HG03108 (cell line): ENCODE measurements at regions not wholly inside any gene's neighbourhood (a gene's known extent, or its start where the extent isn't known, plus 50 kb on each side); places are given as distances from the start of the nearest gene placed in this dataset.
"Not testable (repeated sequence)": the region's sequence is repeated elsewhere in the genome, so short reads cannot be mapped to it uniquely, and the experiment has no call there.

ENCODE experiments used
- ATAC-seq: cut with Tn5 transposase; IDR thresholded peaks from one replicate; pipeline ENCODE4 v1.9.1; 2021; ENCODE audit warnings: moderate library complexity; ENCODE audit not compliant: unreplicated experiment

DNA sequence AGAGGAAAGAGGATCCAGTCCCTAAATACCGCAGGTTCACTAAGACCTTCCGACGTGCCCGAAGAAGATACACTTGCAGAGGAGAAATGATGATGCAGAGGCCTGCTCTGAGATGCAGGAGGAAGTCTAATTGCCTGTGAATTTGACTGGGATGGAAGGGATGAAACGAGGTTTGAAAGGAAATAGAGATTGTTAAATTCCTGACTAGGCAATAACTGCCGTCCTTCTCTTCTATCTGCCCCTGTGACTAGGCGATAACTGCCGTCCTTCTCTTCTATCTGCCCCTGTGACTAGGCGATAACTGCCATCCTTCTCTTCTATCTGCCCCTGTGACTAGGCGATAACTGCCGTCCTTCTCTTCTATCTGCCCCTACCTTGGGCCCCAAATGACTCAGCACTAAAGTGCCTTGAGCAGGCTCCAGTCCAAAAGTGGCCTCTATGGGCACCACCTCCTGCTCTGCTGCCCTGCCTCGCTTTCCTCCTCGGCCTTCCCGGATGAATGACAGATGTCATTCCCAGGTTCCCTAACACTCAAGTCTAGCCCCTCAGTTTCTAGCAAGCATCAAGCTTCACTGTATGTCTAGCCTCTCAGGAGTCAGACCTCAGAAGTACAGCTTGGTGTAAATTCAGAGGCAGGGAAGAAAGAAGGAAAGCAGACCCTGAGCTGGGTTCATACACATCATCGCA is 189.1 kb downstream of the FOXD4L6 start:
- not testable (repeated sequence) for ATAC-seq

DNA sequence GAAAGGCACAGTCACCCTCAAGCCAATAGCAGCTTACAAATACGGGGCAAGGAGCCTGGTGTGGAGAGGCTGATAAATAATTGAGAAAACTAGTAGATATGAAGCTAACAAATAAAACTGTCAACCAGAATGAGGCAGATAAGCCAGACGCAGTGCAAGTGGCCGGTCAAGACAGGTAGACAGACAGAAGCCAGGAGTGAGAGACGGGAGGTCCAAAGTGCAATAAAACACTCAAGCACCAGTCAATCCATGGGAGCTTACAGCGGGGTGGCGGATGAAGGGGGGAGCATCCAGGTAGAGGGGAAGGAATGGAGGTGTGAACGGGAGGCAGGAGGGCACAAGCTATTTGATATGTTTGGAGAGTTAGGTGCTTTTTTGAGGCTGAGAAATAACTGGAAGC is 193.1 kb downstream of the FOXD4L6 start:
- no peak for ATAC-seq

DNA sequence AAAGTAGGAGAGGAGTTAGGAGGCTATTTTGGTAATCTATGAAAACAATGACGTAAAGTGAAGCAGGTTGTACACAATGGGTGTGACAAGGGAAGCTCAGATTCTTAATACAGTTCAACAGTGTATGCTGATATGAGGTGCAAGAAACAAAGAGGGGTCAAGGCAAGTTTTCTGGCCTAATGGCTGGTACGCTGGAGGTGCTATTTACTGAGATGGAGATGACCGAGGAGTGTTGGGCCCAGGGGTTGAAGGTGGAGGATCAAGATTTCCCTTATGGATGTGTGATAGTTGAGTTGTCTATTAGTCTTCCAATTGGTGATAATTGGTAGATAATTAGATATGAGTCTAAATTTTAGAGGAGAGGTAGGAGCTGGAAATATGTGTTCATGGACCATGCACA is 194.0 kb downstream of the FOXD4L6 start:
- not testable (repeated sequence) for ATAC-seq

DNA sequence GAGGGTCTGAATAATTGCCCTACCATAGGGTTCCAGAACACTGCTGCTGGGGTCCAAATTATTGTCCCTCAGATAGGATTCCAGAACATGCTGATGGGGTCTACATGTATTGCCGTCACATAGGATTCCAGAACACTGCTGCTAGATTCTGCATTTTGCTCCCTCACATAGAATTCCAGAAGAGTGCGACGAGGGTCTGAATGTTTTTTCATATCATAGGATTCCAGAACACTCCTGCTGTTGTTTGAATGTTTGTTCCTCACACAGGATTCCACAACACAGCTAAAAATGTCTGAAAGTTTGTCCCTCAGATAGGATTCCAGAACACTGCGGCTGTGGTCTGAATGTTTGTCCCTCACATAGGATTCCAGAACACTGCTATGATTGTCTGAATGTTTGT is 198.1 kb downstream of the FOXD4L6 start:
- not testable (repeated sequence) for ATAC-seq

DNA sequence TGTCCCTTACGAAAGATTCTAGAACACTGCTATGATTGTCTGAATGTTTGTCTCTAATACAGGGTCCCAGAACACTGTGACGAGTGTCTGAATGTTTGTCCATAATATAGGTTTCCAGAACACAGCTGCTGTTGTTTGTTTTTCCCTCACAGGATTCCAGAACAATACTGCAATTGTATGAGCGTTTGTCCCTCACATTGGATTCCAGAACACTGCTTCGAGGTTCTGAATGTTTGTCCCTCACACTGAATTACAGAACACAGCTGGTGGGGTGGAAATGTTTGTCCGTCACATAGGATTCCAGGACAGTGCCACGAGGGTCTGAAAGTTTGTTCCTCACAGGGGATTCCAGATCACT is 199.0 kb downstream of the FOXD4L6 start:
- not testable (repeated sequence) for ATAC-seq

DNA sequence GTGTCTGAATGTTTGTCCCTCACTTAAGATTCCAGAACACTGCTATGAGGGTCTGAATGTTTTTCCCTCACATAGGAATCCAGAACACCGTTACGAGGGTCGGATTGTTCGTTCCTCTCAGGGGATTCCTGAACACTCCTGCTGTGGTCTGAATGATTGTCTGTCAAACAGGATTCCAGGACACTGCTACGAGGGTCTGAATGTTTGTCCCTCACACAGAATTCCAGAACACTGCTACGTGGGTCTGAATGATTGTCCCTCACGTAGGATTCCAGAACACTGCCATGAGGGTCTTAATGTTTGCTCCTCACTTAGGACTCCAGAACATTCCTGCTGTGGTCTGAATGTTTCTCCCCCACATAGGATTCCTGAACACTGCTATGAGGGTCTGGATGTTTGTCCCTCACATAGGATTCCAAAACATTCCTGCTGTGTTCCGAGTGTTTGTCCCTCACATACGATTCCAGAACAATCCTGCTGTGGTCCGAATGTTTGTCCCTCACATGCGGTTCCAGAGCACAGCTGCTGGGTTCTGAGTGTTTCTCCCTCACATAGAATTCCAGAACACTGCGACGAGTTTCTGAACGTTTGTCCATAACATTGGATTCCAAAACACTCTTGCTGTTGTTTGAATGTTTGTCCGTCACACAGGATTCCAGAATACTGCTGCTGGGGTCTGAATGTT is 199.5 kb downstream of the FOXD4L6 start:
- no peak for ATAC-seq

DNA sequence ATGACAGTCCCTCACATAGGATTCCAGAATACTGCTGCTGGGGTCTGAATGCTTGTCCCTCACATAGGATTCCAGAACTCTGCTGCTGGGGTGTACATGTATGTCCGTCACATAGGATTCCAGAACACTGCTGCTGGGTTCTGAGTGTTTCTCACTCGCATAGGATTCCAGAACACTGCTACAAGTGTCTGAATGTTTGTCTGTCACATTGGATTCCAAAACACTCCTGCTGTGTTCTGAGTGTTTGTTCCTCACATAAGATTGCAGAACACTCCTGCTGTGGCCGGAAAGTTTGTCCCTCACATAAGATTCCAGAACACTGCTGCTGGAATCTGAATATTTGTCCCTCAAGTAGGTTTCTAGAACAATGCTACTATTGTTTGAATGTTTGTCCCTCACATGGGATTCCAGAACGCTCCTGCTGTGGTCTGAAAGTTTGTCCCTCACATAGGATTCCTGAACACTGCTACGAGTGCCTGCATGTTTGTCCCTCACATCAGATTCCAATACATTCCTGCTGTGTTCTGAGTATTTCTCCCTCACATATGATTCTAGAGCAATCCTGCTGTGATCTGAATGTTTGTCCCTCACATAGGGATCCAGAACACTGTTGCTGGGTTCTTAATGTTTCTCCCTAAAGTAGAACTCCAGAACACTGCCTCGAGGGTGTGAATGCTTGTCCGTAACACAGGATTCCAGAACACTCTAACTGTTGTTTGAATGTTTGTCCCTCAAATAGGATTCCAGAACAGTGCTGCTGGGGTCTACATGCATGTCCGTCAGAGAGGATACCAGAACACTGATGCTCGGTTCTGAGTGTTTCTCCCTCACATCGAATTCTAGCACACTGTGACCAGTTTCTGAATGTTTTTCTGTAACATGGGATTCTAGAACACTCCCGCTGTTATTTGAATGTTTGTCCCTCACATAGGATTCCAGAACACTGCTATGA is 200.4 kb downstream of the FOXD4L6 start:
- no peak for ATAC-seq

DNA sequence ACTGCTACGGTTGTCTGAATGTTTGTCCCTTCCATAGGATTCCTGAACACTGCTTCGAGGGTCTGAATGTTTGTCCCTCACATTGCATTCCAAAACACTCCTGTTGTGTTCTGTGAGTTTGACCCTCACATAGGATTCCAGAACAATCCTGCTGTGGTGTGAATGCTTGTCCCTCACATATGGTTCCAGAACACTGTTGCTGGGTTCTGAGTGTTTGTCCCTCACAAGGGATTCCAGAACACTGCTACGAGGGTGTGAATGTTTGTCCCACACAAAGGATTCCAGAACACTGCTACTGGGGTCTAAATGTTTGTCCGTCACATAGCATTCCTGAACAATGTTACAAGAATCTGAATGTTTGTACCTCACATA is 201.2 kb downstream of the FOXD4L6 start:
- no peak for ATAC-seq

DNA sequence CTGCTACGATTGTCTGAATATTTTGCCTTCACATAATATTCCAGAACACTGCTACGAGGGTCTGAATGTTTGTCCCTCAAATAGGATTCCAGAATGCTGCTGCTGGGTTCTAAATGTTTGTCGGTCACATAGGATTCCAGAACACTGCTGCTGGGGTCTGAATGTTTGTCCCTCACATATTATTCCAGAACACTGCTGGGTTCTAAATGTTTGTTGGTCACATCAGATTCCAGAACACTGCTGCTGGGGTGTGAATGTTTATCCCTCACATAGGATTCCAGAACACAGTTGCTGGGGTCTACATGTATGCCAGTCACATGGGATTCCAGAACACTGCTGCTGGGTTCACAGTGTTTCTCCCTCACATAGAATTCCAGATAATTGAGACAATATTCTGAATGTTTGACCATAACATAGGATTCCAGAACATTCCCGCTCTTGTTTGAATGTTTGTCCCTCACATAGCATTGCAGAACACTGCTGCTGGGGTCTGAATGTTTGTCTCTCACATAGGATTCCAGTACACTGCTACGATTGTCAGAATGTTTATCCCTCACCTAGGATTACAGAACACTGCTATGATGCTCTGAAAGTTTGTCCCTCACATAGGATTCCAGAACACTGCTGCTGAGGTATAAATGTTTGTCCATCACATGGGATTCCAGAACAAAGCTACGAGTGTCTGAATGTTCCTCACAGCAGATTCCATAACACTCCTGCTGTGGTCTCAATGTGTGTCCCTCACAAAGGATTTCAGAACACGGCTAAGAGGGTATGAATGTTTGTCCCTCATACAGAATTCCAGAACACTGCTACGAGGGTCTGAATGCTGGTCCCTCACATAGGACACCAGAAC is 201.8 kb downstream of the FOXD4L6 start:
- ATAC-seq: no peak

DNA sequence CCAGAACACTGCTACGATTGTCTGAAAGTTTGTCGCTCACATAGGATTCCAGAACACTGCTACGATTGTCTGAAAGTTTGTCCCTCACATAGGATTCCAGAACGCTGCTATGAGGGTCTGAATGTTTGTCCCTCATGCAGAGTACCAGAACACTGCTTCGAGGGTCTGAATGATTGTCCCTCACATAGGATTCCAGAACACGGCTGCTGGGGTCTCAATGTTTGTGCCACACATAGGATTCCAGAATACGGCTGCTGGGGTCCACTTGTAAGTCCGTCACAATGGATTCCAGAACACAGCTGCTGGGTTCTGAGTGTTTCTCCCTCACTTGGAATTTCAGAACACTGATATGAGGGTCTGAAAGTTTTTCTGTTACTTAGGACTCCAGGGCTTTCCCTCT is 203.3 kb downstream of the FOXD4L6 start:
- no peak for ATAC-seq

DNA sequence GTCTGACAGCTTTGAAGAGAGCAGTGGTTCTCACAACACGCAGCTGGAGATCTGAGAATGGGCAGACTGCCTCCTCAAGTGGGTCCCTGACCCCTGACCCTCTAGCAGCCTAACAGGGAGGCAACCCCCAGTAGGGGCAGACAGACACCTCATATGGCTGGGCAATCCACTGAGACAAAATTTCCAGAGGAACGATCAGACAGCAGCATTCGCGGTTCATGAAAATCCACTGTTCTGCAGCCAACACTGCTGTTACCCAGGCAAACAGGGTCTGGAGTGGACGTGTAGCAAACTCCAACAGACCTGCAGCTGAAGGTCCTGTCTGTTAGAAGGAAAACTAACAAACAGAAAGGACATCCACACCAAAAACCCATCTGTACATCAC is 212.1 kb downstream of the FOXD4L6 start:
- not testable (repeated sequence) for ATAC-seq

DNA sequence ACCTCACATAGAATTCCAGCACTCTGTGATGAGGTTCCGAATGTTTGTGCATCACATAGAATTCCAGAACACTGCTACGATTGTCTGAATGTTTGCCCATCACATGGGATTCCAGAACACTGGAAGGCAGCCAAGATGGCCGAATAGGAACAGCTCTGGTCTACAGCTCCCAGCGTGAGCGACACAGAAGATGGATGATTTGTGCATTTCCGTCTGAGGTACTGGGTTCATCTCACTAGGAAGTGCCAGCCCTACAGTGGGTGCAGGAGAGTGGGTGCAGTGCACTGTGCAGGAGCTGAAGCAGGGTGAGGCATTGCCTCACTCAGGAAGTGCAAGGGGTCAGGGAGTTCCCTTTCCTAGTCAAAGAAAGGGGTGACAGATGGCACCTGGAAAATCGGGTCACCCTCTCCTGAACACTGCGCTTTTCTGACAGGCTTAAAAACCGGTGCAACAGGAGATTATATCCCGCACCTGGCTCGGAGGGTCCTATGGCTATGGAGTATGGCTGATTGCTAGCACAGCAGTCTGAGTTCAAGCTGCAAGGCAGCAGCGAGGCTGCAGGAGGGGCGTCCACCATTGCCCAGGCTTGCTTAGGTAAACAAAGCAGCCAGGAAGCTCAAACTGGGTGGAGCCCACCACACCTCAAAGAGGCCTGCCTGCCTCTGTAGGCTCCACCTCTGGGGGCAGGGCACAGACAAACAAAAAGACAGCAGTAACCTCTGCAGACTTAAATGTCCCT is 212.7 kb downstream of the FOXD4L6 start:
- ATAC-seq: not testable (repeated sequence)

DNA sequence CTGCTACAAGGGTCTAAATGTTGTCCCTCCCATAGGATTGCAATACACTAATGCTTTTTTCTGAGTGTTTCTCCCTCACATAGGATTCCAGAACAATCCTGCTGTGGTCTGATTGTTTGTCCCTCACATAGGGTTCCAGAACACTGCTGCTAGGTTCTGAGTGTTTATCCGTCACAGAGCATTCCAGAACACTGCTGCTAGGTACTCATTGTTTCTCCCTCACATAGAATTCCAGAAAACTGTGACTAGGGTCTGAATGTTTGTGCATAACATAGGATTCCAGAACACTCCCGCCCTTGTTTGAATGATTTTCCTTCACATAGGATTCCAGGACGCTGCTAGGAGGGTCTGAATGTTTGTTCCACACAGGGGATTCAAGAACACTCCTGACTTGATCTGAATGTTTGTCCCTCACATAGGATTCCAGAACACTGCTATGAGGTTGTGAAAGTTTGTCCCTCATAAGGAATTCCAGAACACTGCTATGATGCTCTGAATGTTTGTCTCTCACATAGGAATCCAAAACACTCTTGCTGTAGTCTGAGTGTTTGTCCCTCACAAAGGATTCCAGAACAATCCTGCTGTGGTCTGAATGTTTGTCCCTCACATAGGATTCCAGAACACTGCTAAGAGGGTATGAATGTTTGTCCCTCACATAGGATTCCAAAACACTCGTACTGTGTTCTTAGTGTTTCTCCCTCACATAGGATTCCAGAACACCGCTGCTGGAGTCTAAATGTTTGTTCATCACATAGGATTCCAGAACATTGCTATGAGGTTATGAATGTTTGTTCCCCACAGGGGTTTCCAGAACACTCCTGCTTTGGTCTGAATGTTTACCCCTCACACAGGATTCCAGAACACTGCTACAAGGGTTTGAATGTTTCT is 213.5 kb downstream of the FOXD4L6 start:
- ATAC-seq: no peak

DNA sequence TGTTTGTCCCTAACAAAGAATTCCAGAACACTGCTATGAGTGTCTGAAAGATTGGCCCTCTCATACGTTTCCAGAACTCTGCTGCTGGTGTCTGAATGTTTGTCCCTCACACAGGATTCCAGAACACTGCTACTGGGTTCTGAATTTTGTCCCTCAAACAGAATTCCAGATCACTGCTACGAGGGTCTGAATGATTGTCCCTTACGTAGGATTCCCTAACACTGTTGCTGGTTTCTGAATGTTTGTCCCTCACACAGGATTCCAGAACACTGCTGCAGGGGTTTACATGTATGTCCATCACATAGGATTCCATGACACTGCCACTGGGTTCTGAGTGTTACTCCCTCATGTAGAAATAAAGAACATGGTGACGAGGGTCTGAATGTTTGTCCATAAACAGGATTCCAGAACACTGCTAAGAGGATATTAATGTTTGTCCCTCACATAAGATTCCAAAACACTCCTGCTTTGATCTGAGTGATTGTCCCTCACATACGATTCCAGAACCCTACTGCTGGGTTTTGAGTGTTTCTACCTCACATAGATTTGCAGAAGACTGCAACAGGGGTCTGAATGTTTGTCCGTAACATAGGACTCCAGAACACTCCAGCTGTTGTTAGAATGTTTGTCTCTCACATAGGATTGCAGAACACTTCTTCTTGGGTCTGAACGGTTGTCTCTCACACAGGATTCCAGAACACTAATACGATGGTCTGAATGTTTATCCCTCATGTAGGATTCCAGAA is 214.4 kb downstream of the FOXD4L6 start:
- ATAC-seq: no peak

DNA sequence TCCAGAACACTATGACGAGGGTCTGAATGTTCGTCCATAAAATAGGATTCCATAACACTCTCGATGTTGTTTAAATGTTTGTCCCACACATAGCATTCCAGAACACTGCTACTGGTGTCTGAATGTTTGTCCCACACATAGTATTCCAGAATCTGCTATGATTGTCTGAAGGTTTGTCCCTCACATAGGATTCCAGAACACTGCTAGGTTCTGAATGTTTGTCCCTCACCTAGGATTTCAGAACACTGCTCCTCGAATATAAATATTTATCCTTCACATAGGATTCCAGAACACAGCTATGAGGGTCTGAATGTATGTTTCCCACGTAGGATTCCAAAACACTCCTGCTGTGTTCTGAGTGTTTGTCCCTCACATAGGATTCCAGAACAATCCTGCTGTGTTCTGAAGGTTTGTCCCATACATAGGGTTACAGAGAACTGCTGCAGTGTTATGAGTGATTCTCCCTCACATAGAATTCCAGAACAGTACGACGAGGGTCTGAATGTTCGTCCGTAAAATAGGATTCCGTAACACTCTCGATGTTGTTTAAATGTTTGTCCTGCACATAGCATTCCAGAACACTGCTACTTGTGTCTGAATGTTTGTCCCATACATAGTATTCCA is 215.3 kb downstream of the FOXD4L6 start:
- ATAC-seq: no peak

DNA sequence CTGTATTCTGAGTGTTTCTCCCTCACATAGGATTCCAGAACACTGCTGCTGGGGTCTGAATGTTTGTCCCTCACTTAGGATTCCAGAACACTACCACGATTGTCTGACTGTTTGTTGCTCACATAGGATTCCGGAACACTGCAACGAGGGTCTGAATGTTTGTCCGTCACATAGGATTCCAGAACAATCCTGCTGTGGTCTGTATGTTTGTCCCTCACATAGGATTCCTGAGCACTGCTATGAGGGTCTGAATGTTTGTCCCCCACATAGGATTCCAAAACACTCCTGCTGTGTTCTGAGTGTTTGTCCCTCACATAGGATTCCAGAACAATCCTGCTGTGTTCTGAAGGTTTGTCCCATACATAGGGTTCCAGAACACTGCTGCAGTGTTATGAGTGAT is 215.8 kb downstream of the FOXD4L6 start:
- ATAC-seq: not testable (repeated sequence)

DNA sequence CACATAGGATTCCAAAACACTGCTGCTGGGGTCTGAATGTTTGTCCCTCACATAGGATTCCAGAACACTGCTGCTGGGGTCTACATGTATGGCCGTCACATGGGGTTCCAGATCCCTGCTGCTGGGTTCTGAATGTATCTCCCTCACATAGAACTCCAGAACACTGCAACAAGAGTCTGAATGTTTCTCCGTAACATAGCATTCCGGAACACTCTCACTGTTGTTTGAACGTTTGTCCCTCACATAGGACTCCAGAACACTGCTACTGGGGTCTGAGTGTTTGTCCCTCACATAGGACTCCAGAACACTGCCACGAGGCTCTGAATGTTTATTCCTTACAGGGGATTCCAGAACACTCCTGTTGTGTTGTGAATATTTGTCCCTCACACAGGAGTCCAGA is 216.8 kb downstream of the FOXD4L6 start:
- ATAC-seq: no peak

DNA sequence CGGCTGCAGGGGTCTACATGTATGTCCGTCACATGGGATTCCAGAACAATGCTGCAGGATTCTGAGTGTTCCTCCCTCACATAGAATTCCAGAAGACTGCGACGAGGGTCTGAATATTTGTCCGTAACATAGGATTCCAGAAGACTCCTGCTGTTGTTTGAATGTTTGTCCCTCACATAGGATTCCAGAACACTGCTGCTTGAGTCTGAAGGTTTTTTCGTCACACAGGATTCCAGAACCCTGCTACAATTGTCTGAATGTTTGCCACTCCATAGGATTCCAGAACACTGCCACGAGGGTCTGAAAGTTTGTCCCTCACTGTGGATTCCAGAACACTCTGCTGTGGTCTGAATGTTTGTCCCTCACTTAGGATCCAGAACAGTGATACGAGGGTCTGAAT is 217.5 kb downstream of the FOXD4L6 start:
- ATAC-seq: not testable (repeated sequence)
